ENCODE measurements at regions not wholly inside any gene's neighbourhood (a gene's known extent, or its start where the extent isn't known, plus 50 kb on each side); places are given as distances from the start of the nearest gene placed in this dataset.
A peak's percentile ranks its signal among the peaks of the same experiment; 100 is the strongest.

DNA sequence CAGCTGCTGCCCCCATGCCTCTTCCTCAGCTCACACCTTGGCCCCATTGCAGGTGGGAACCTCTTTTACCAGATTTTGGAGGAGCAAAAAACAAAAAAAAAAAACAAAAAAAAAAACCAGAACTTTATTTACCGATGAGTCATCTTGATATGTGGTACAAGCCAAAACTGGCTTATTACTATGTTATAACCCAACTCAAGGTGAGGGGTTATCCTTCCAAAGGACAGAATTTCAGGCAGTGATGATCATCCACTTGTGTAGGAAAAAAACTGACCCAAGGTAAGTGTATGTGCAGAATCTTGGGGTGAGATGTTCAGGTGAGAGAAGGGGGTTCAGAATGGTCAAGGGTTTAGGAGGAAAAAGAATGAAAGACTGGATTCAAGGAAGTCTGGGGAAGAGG lies 142.6 kb upstream of the FST start:
- H3K27me3 ChIP-seq (ENCODE audit: insufficient read depth, low read length): no peaks in the 10 kb centered on the region
- no peak for DNase-seq (ENCODE audit: insufficient read length, low spot score, missing footprints)
- no peaks in the 10 kb centered on the region for H3K9me3 ChIP-seq (ENCODE audit: low read depth, low read length)
- H3K36me3 ChIP-seq (ENCODE audit: insufficient read depth, low read length): no peaks in the 10 kb centered on the region
- no peak overlapping the region for H2AFZ ChIP-seq (ENCODE audit: low read length)
- no peak overlapping the region for H3K27ac ChIP-seq (ENCODE audit: low read depth, low read length)
- H3K4me1 ChIP-seq (ENCODE audit: insufficient read depth, low read length): peaks cover 35% of the 10 kb centered on the region
- H3K4me3 ChIP-seq (ENCODE audit: insufficient read depth, low read length): no peak overlapping the region
- no peaks in the 10 kb centered on the region for H3K79me2 ChIP-seq (ENCODE audit: insufficient read depth, low read length)
- TF ChIP-seq, protein P1, sequence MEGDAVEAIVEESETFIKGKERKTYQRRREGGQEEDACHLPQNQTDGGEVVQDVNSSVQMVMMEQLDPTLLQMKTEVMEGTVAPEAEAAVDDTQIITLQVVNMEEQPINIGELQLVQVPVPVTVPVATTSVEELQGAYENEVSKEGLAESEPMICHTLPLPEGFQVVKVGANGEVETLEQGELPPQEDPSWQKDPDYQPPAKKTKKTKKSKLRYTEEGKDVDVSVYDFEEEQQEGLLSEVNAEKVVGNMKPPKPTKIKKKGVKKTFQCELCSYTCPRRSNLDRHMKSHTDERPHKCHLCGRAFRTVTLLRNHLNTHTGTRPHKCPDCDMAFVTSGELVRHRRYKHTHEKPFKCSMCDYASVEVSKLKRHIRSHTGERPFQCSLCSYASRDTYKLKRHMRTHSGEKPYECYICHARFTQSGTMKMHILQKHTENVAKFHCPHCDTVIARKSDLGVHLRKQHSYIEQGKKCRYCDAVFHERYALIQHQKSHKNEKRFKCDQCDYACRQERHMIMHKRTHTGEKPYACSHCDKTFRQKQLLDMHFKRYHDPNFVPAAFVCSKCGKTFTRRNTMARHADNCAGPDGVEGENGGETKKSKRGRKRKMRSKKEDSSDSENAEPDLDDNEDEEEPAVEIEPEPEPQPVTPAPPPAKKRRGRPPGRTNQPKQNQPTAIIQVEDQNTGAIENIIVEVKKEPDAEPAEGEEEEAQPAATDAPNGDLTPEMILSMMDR (IDR thresholded peaks at IDR 0.05; ENCODE audit: extremely low read depth, low read depth, low read length): no peak
- H3K4me2 ChIP-seq (ENCODE audit: insufficient read depth, low read length): no peak overlapping the region
- H4K20me1 ChIP-seq (ENCODE audit: insufficient read depth, low read length): no peaks in the 10 kb centered on the region

DNA sequence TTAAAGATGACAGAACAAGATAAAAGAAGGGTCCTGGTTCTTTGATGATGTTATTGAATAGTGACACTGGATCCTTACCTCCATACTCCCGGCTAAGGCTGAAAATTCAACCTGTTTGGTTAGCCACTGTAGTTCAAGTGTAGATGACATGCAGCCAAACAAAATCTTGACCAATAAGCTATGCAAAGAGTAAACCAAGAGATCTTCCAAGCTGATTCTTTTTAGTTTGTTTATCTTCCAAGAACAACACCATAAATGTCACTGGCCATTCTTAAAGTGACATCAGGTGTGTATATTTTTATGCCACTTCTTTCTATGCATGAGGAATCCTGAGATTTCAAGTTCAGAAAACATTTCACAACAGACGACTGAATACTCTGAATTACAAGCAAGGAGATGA lies 141.5 kb upstream of the FST start:
- TF ChIP-seq, protein P1 (IDR thresholded peaks at IDR 0.05; ENCODE audit: extremely low read depth, low read depth, low read length): no peak
- Histone ChIP-seq H3K4me3 (ENCODE audit: insufficient read depth, low read length) (no peak overlapping the region), H2AFZ (ENCODE audit: low read length) (no peak overlapping the region), H3K9me3 (ENCODE audit: low read depth, low read length) (no peaks in the 10 kb centered on the region), H3K4me2 (ENCODE audit: insufficient read depth, low read length) (no peak overlapping the region), H3K79me2 (ENCODE audit: insufficient read depth, low read length) (no peaks in the 10 kb centered on the region), H3K27ac (ENCODE audit: low read depth, low read length) (no peak overlapping the region), H3K36me3 (ENCODE audit: insufficient read depth, low read length) (no peaks in the 10 kb centered on the region), H3K27me3 (ENCODE audit: insufficient read depth, low read length) (no peaks in the 10 kb centered on the region), H4K20me1 (ENCODE audit: insufficient read depth, low read length) (no peaks in the 10 kb centered on the region), H3K4me1 (ENCODE audit: insufficient read depth, low read length) (peaks cover 35% of the 10 kb centered on the region)
- no peak for DNase-seq (ENCODE audit: insufficient read length, low spot score, missing footprints)

DNA sequence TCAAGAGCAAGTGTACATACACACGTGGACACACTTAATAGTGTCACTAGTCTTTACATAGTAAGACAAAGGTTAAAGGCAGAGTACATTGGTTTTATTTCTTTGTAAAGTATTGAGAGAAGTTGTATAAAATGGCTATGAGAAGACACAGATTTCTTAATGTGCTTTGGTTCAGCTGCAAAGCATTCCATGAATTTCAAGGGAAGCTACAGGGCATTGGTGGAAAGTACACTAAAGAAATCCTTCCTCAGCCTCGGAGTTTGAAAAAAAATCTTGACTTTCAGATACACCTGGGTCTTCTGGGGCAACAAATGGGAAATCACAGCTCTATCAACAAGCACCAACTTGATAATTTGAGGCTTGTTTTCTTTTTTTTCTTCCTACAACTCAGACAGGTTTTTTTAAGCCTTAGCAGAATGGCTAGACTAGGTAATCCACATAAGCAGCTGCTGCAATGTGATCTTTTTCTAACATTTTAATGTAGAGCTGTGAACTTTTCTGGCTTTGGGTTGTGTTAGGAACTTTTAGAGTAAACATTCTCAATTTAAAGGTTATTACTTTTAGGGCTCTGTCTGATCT lies 140.4 kb upstream of the FST start:
- Histone ChIP-seq H2AFZ (ENCODE audit: low read length) (peak overlapping the region; percentile 50), H3K9me3 (ENCODE audit: low read depth, low read length) (no peaks in the 10 kb centered on the region)

DNA sequence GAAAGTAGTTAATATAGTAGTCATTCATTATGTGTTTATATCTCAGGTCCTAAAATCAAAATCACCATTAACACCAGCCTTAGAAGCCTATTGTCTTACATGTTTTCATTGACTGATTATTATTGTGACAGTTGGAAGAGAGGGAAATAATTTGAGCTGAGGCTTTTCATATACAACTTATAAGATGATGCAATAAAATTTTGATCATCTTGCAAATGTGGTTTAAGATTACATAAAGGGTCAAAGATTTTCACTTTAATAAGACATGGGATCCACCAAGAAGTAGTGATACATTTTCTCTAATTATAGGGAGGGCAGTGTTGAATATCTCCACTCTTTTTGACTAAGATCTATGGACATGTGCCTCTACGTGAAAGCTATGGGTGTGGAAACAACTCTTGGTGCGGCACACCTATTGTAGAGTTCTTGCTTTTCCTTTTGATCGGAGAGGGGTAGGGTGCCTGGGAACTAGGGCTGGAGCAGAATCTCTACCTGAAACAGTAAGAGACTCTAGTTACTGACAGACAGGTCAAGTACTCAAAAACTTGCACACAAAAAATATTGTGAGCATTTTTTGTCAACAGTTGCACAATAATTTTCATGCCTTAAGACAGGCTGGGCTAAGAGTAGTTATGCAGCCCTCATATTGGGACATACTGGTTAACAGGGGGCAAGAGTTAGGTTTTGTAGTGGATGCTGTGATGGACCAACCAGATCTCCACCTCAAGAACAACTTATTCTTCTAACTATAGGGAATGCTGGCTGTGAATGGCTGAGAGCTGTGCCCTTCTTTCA lies 139.3 kb upstream of the FST start:
- H2AFZ ChIP-seq (ENCODE audit: low read length): no peak overlapping the region
- peaks cover 19% of the 10 kb centered on the region for H3K4me1 ChIP-seq (ENCODE audit: insufficient read depth, low read length)
- TF ChIP-seq, protein P1 (IDR thresholded peaks at IDR 0.05; ENCODE audit: extremely low read depth, low read depth, low read length): no peak
- H3K4me3 ChIP-seq (ENCODE audit: insufficient read depth, low read length): no peak overlapping the region
- no peaks in the 10 kb centered on the region for H3K79me2 ChIP-seq (ENCODE audit: insufficient read depth, low read length)
- no peaks in the 10 kb centered on the region for H3K9me3 ChIP-seq (ENCODE audit: low read depth, low read length)
- H3K4me2 ChIP-seq (ENCODE audit: insufficient read depth, low read length): no peak overlapping the region
- no peaks in the 10 kb centered on the region for H4K20me1 ChIP-seq (ENCODE audit: insufficient read depth, low read length)
- no peaks in the 10 kb centered on the region for H3K36me3 ChIP-seq (ENCODE audit: insufficient read depth, low read length)
- H3K27ac ChIP-seq (ENCODE audit: low read depth, low read length): no peak overlapping the region
- DNase-seq (ENCODE audit: insufficient read length, low spot score, missing footprints): no peak
- no peaks in the 10 kb centered on the region for H3K27me3 ChIP-seq (ENCODE audit: insufficient read depth, low read length)

More for the DNA sequence above, 140.4 kb upstream of the FST start:
- Histone ChIP-seq H3K79me2 (ENCODE audit: insufficient read depth, low read length) (no peaks in the 10 kb centered on the region), H4K20me1 (ENCODE audit: insufficient read depth, low read length) (no peaks in the 10 kb centered on the region), H3K4me3 (ENCODE audit: insufficient read depth, low read length) (no peak overlapping the region), H3K36me3 (ENCODE audit: insufficient read depth, low read length) (no peaks in the 10 kb centered on the region), H3K4me1 (ENCODE audit: insufficient read depth, low read length) (peaks cover 25% of the 10 kb centered on the region), H3K27ac (ENCODE audit: low read depth, low read length) (no peak overlapping the region), H3K27me3 (ENCODE audit: insufficient read depth, low read length) (no peaks in the 10 kb centered on the region), H3K4me2 (ENCODE audit: insufficient read depth, low read length) (no peak overlapping the region)
- DNase-seq (ENCODE audit: insufficient read length, low spot score, missing footprints): peak; percentile 27
- TF ChIP-seq, protein P1 (IDR thresholded peaks at IDR 0.05; ENCODE audit: extremely low read depth, low read depth, low read length): no peak

Data from osteoblast (primary cell).